C4-2B (cell line): ENCODE measurements at regions not wholly inside any gene's neighbourhood (a gene's known extent, or its start where the extent isn't known, plus 50 kb on each side); places are given as distances from the start of the nearest gene placed in this dataset.

Source experiments
- H3K27ac ChIP-seq: fragments of 450-650 bp; 2 replicates; pipeline ENCODE4 v1.5.1; 2017
- CTCF ChIP-seq: fragments of 450-650 bp; conservative IDR thresholded peaks from 2 replicates; pipeline ENCODE4 v1.5.1; 2017; ENCODE audit warnings: mild to moderate bottlenecking
- ZFX ChIP-seq: fragments of 450-650 bp; IDR thresholded peaks from 2 replicates; pipeline ENCODE4 v1.6.1; 2017

GRCh38 chr13:99043831-99044231, 66.0 kb upstream of the DOCK9 start:
- no peak overlapping the region for H3K27ac ChIP-seq
- TF ChIP-seq ZFX (no peak), CTCF (no peak)

GRCh38 chr13:99044764-99045163, 66.9 kb upstream of the DOCK9 start:
- TF ChIP-seq CTCF (no peak), ZFX (no peak)
- no peak overlapping the region; the same call in 1 of the 2 replicates for H3K27ac ChIP-seq

- peak overlapping the region; percentile 55 for H3K27ac ChIP-seq
- TF ChIP-seq ZFX (no peak), CTCF (no peak)
These were observed 67.5 kb upstream of the DOCK9 start for GRCh38 chr13:99045396-99045795.

- no peak overlapping the region for H3K27ac ChIP-seq
- TF ChIP-seq ZFX (no peak), CTCF (no peak)
These were observed 69.0 kb upstream of the DOCK9 start for GRCh38 chr13:99046851-99047250.

GRCh38 chr13:99050983-99051488, 73.2 kb upstream of the DOCK9 start:
- no peak for TF ChIP-seq CTCF
- no peak for TF ChIP-seq ZFX
- no peak overlapping the region for H3K27ac ChIP-seq

GRCh38 chr13:99051768-99052455, 74.0 kb upstream of the DOCK9 start:
- H3K27ac ChIP-seq, result no peak overlapping the region
- TF ChIP-seq CTCF, result no peak

- TF ChIP-seq CTCF (no peak), ZFX (no peak)
- H3K27ac ChIP-seq, result no peak overlapping the region
These were observed 75.9 kb upstream of the DOCK9 start for GRCh38 chr13:99053636-99054233.
